ENCODE measurements at regions not wholly inside any gene's neighbourhood (a gene's known extent, or its start where the extent isn't known, plus 50 kb on each side); places are given as distances from the start of the nearest gene placed in this dataset.

GRCh38 chr22:48228468-48228867, 1466.0 kb downstream of the TBC1D22A start:
- no peak for TF ChIP-seq POLR2A (IDR thresholded peaks at IDR 0.05)
- TF ChIP-seq, protein P1, sequence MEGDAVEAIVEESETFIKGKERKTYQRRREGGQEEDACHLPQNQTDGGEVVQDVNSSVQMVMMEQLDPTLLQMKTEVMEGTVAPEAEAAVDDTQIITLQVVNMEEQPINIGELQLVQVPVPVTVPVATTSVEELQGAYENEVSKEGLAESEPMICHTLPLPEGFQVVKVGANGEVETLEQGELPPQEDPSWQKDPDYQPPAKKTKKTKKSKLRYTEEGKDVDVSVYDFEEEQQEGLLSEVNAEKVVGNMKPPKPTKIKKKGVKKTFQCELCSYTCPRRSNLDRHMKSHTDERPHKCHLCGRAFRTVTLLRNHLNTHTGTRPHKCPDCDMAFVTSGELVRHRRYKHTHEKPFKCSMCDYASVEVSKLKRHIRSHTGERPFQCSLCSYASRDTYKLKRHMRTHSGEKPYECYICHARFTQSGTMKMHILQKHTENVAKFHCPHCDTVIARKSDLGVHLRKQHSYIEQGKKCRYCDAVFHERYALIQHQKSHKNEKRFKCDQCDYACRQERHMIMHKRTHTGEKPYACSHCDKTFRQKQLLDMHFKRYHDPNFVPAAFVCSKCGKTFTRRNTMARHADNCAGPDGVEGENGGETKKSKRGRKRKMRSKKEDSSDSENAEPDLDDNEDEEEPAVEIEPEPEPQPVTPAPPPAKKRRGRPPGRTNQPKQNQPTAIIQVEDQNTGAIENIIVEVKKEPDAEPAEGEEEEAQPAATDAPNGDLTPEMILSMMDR (IDR thresholded peaks at IDR 0.05), result no peak

All from esophagus squamous epithelium (tissue), 4 donors.